Stimulated activated CD4-positive, alpha-beta T cell treated with anti-CD3 and anti-CD28 coated beads, Interleukin-4, amount 100 ng/mL, for 48 hours (primary cell): ENCODE measurements at regions not wholly inside any gene's neighbourhood (a gene's known extent, or its start where the extent isn't known, plus 50 kb on each side); places are given as distances from the start of the nearest gene placed in this dataset.

ENCODE experiments used
- DNase-seq, 2 donors: peaks; one replicate each; pipeline ENCODE4 v3.0.0-alpha.2; 2020; ENCODE audit warnings: low read depth in 2 of 2

- no peak for DNase-seq
Observed at GRCh38 chr5:52497133-52497693, 290.5 kb upstream of the ITGA1 start.

GRCh38 chr5:52498607-52499006 lies 289.1 kb upstream of the ITGA1 start:
- DNase-seq = no peak

GRCh38 chr5:52502460-52502999 lies 285.2 kb upstream of the ITGA1 start:
- DNase-seq = no peak

- no peak for DNase-seq
Observed at GRCh38 chr5:52504584-52505240, 283.0 kb upstream of the ITGA1 start.

GRCh38 chr5:52517667-52518066 lies 270.0 kb upstream of the ITGA1 start:
- DNase-seq = no peak

GRCh38 chr5:52520171-52520570 lies 267.5 kb upstream of the ITGA1 start:
- no peak for DNase-seq

GRCh38 chr5:52521236-52521635 lies 266.5 kb upstream of the ITGA1 start:
- no peak for DNase-seq

- no peak for DNase-seq
Observed at GRCh38 chr5:52523701-52524100, 264.0 kb upstream of the ITGA1 start.

- no peak for DNase-seq
Observed at GRCh38 chr5:52531105-52531504, 256.6 kb upstream of the ITGA1 start.

- DNase-seq = no peak
Observed at GRCh38 chr5:52543594-52543993, 244.1 kb upstream of the ITGA1 start.

GRCh38 chr5:52544738-52545137 lies 243.0 kb upstream of the ITGA1 start:
- DNase-seq = no peak

- DNase-seq = no peak
Observed at GRCh38 chr5:52554293-52554692, 233.4 kb upstream of the ITGA1 start.

- no peak for DNase-seq
Observed at GRCh38 chr5:52560366-52560765, 227.3 kb upstream of the ITGA1 start.

- no peak for DNase-seq
Observed at GRCh38 chr5:52562473-52562872, 225.2 kb upstream of the ITGA1 start.

GRCh38 chr5:52564587-52564986 lies 223.1 kb upstream of the ITGA1 start:
- DNase-seq = no peak

- no peak for DNase-seq
Observed at GRCh38 chr5:52577546-52577945, 210.2 kb upstream of the ITGA1 start.

GRCh38 chr5:52579391-52579790 lies 208.3 kb upstream of the ITGA1 start:
- DNase-seq = no peak

- DNase-seq = no peak
Observed at GRCh38 chr5:52580921-52581320, 206.8 kb upstream of the ITGA1 start.

GRCh38 chr5:52582313-52582712 lies 205.4 kb upstream of the ITGA1 start:
- no peak for DNase-seq

- no peak for DNase-seq
Observed at GRCh38 chr5:52587131-52587530, 200.6 kb upstream of the ITGA1 start.

- DNase-seq = no peak
Observed at GRCh38 chr5:52597625-52598024, 190.1 kb upstream of the ITGA1 start.

GRCh38 chr5:52598968-52599367 lies 188.7 kb upstream of the ITGA1 start:
- no peak for DNase-seq

- DNase-seq = no peak
Observed at GRCh38 chr5:52603778-52604554, 183.8 kb upstream of the ITGA1 start.
